GM06990 (cell line): ENCODE measurements at regions not wholly inside any gene's neighbourhood (a gene's known extent, or its start where the extent isn't known, plus 50 kb on each side); places are given as distances from the start of the nearest gene placed in this dataset.

ENCODE experiments used
- DNase-seq: peaks from one replicate; pipeline ENCODE4 v3.0.0-alpha.2; 2011; ENCODE audit not compliant: insufficient read length; ENCODE audit errors: extremely low read depth
- H3K27me3 ChIP-seq: replicated peaks from 2 replicates; pipeline ENCODE4 v1.6.0; 2011; ENCODE audit warnings: low read length; ENCODE audit not compliant: control insufficient read depth, insufficient read depth
- H3K36me3 ChIP-seq: 2 replicates; pipeline ENCODE4 v1.5.1; 2011; ENCODE audit warnings: low read length; ENCODE audit not compliant: control insufficient read depth, insufficient read depth
- H3K4me3 ChIP-seq: replicated peaks from 2 replicates; pipeline ENCODE4 v1.5.1; 2011; ENCODE audit warnings: low read depth, mild to moderate bottlenecking, control low read depth, low read length
- CTCF ChIP-seq: IDR thresholded peaks from 2 replicates; pipeline ENCODE4 v1.5.1; 2011; ENCODE audit warnings: low read length, control low read depth, mild to moderate bottlenecking, inconsistent platforms; ENCODE audit not compliant: insufficient read depth, poor library complexity, severe bottlenecking

DNA sequence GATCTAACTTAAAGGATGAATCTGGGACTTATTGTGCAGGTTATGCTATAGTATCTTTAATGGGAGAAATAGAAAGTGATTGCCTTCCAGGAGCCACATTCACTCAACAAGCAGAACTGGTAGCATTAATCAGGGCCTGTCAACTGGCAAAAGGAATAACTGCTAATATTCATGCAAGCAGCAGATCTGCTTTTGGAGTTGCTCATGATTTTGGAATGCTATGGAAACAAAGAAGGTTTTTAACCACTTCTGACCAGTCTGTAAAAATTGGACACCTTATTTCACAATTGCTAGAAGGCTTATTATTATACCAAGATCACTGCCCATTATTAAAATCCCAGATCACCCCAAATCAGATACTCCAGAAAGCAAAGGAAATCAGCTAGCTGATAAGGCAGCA lies 200.4 kb downstream of the MREG start:
- no peaks in the 10 kb centered on the region for H3K27me3 ChIP-seq
- TF ChIP-seq CTCF, result no peak
- no peak for DNase-seq

GRCh38 chr2:215811409-215812345 lies 201.7 kb downstream of the MREG start:
- Histone ChIP-seq H3K27me3 (no peaks in the 10 kb centered on the region), H3K4me3 (no peak overlapping the region; the same call in 1 of the 2 replicates), H3K36me3 (no peaks in the 10 kb centered on the region)
- DNase-seq, result peak; percentile 64
- no peak for TF ChIP-seq CTCF

More for the DNA sequence above, 200.4 kb downstream of the MREG start:
- H3K36me3 ChIP-seq, result no peaks in the 10 kb centered on the region
- no peak overlapping the region for H3K4me3 ChIP-seq

- H3K27me3 ChIP-seq, result no peaks in the 10 kb centered on the region
- H3K4me3 ChIP-seq, result no peak overlapping the region; the same call in 1 of the 2 replicates
- no peak for DNase-seq
- no peaks in the 10 kb centered on the region for H3K36me3 ChIP-seq
- TF ChIP-seq CTCF, result no peak
Observed at GRCh38 chr2:215811003-215811402, 202.3 kb downstream of the MREG start.

- Histone ChIP-seq H3K36me3 (no peaks in the 10 kb centered on the region), H3K27me3 (no peaks in the 10 kb centered on the region), H3K4me3 (no peak overlapping the region)
- no peak for DNase-seq
- no peak for TF ChIP-seq CTCF
Observed at GRCh38 chr2:215808996-215809395, 204.4 kb downstream of the MREG start.

- no peak overlapping the region for H3K4me3 ChIP-seq
- no peaks in the 10 kb centered on the region for H3K27me3 ChIP-seq
- no peak for TF ChIP-seq CTCF
- no peak for DNase-seq
- no peaks in the 10 kb centered on the region for H3K36me3 ChIP-seq
Observed at GRCh38 chr2:215808194-215808593, 205.2 kb downstream of the MREG start.
